HG02938 (cell line): ENCODE measurements at regions not wholly inside any gene's neighbourhood (a gene's known extent, or its start where the extent isn't known, plus 50 kb on each side); places are given as distances from the start of the nearest gene placed in this dataset.

ENCODE experiments used
- ATAC-seq: cut with Tn5 transposase; IDR thresholded peaks from one replicate; pipeline ENCODE4 v1.9.1; 2021; ENCODE audit warnings: mild to moderate bottlenecking, moderate library complexity; ENCODE audit not compliant: unreplicated experiment

GRCh38 chr7:36802459-36803135 lies 78.3 kb upstream of the AOAH start:
- no peak for ATAC-seq

GRCh38 chr7:36796850-36797536 lies 72.7 kb upstream of the AOAH start:
- no peak for ATAC-seq

- ATAC-seq, result no peak
These were observed 71.2 kb upstream of the AOAH start for GRCh38 chr7:36795451-36796021.

- no peak for ATAC-seq
These were observed 70.4 kb upstream of the AOAH start for GRCh38 chr7:36794689-36795088.

- peak; percentile 70 for ATAC-seq
These were observed 68.1 kb upstream of the AOAH start for GRCh38 chr7:36792421-36792820.

GRCh38 chr7:36790311-36790787 lies 66.1 kb upstream of the AOAH start:
- ATAC-seq, result no peak

- no peak for ATAC-seq
These were observed 64.7 kb upstream of the AOAH start for GRCh38 chr7:36788825-36789470.

- ATAC-seq, result no peak
These were observed 63.7 kb upstream of the AOAH start for GRCh38 chr7:36787933-36788378.

GRCh38 chr7:36784991-36785940 lies 61.0 kb upstream of the AOAH start:
- peak; percentile 97 for ATAC-seq

- no peak for ATAC-seq
These were observed 56.9 kb upstream of the AOAH start for GRCh38 chr7:36781011-36781738.

- no peak for ATAC-seq
These were observed 53.6 kb upstream of the AOAH start for GRCh38 chr7:36777855-36778254.

GRCh38 chr7:36777062-36777461 lies 52.8 kb upstream of the AOAH start:
- ATAC-seq, result no peak

- no peak for ATAC-seq
These were observed 51.4 kb upstream of the AOAH start for GRCh38 chr7:36775676-36776075.

- ATAC-seq, result no peak
These were observed 50.8 kb upstream of the AOAH start for GRCh38 chr7:36775061-36775620.
